Calu3 (cell line): ENCODE measurements at regions not wholly inside any gene's neighbourhood (a gene's known extent, or its start where the extent isn't known, plus 50 kb on each side); places are given as distances from the start of the nearest gene placed in this dataset.

Experiments
- BruUV-seq: library from RNA; stranded (reverse); fragments of 400-500 nt; replicated peaks from 2 replicates; lab custom pipeline; 2021; lab: Mats Ljungman, UMichigan
- CTCF ChIA-PET: fragments of 300-600 bp; sonication (Branson Sonifier 250); formaldehyde crosslinking; loops from one replicate; lab custom pipeline; 2022; ENCODE audit warnings: antibody characterized with exemption; lab: Charles Lee
- DNase-seq: peaks from one replicate; pipeline ENCODE4 v3.0.0; 2022
- H3K27ac Mint-ChIP-seq: one replicate; pipeline ENCODE4 v1.8.0; 2022; ENCODE audit warnings: mixed read lengths; ENCODE audit not compliant: unreplicated experiment
- H3K27me3 Mint-ChIP-seq: one replicate; pipeline ENCODE4 v1.8.0; 2022; ENCODE audit warnings: mixed read lengths; ENCODE audit not compliant: unreplicated experiment
- H3K36me3 Mint-ChIP-seq: one replicate; pipeline ENCODE4 v1.8.0; 2022; ENCODE audit warnings: mild to moderate bottlenecking, moderate library complexity, mixed read lengths; ENCODE audit not compliant: insufficient read depth, unreplicated experiment
- H3K4me1 Mint-ChIP-seq: one replicate; pipeline ENCODE4 v1.8.0; 2022; ENCODE audit warnings: mild to moderate bottlenecking, low read depth, mixed read lengths; ENCODE audit not compliant: unreplicated experiment
- H3K4me3 Mint-ChIP-seq: one replicate; pipeline ENCODE4 v1.8.0; 2022; ENCODE audit warnings: mild to moderate bottlenecking, low read depth, moderate library complexity, mixed read lengths; ENCODE audit not compliant: unreplicated experiment
- H3K9me3 Mint-ChIP-seq: one replicate; pipeline ENCODE4 v1.8.0; 2022; ENCODE audit warnings: low read depth, mixed read lengths; ENCODE audit not compliant: unreplicated experiment
- CTCF ChIP-seq: fragments of 200-600 bp; IDR thresholded peaks from one replicate; pipeline ENCODE4 v1.8.0; 2022; ENCODE audit warnings: antibody characterized with exemption; ENCODE audit not compliant: unreplicated experiment
- intact Hi-C: fragments of 100-400 bp; cut with micrococcal nuclease; formaldehyde crosslinking; loops from one replicate; pipeline ENCODE4 v1.10.0; 2022; ENCODE audit not compliant: unreplicated experiment

GRCh38 chr14:104441275-104442106, 138.1 kb upstream of the C14orf180 start:
- no peak overlapping the region for H3K27ac Mint-ChIP-seq
- DNase-seq, result no peak
- intact Hi-C loops, result no loop called here
- H3K9me3 Mint-ChIP-seq, result peaks cover 2% of the 10 kb centered on the region
- H3K4me3 Mint-ChIP-seq, result no peak overlapping the region
- BruUV-seq, result no TSS peak
- peaks cover 5% of the 10 kb centered on the region for H3K36me3 Mint-ChIP-seq
- no peak for TF ChIP-seq CTCF
- CTCF ChIA-PET, result no interaction called here
- peaks cover 9% of the 10 kb centered on the region for H3K4me1 Mint-ChIP-seq
- peaks cover 44% of the 10 kb centered on the region for H3K27me3 Mint-ChIP-seq

GRCh38 chr14:104442107-104442551, 137.4 kb upstream of the C14orf180 start:
- no TSS peak for BruUV-seq
- H3K9me3 Mint-ChIP-seq, result peaks cover 2% of the 10 kb centered on the region
- no peak overlapping the region for H3K27ac Mint-ChIP-seq
- H3K4me1 Mint-ChIP-seq, result peaks cover 9% of the 10 kb centered on the region
- H3K36me3 Mint-ChIP-seq, result peaks cover 5% of the 10 kb centered on the region
- CTCF ChIA-PET, result no interaction called here
- TF ChIP-seq CTCF, result no peak
- H3K4me3 Mint-ChIP-seq, result no peak overlapping the region
- no peak for DNase-seq
- peaks cover 51% of the 10 kb centered on the region for H3K27me3 Mint-ChIP-seq
- intact Hi-C loops, result no loop called here

GRCh38 chr14:104442631-104443390, 136.8 kb upstream of the C14orf180 start:
- peaks cover 58% of the 10 kb centered on the region for H3K27me3 Mint-ChIP-seq
- DNase-seq, result no peak
- H3K9me3 Mint-ChIP-seq, result peaks cover 2% of the 10 kb centered on the region
- H3K4me1 Mint-ChIP-seq, result peaks cover 2% of the 10 kb centered on the region
- intact Hi-C loops, result no loop called here
- CTCF ChIA-PET, result no interaction called here
- H3K4me3 Mint-ChIP-seq, result no peak overlapping the region
- no peak for TF ChIP-seq CTCF
- no TSS peak for BruUV-seq
- H3K36me3 Mint-ChIP-seq, result no peaks in the 10 kb centered on the region
- H3K27ac Mint-ChIP-seq, result no peak overlapping the region

GRCh38 chr14:104443391-104444158, 136.0 kb upstream of the C14orf180 start:
- no peak for DNase-seq
- intact Hi-C loops, result no loop called here
- Mint-ChIP-seq H3K27me3 (peaks cover 65% of the 10 kb centered on the region), H3K4me1 (no peaks in the 10 kb centered on the region), H3K27ac (no peak overlapping the region), H3K36me3 (no peaks in the 10 kb centered on the region), H3K4me3 (no peak overlapping the region), H3K9me3 (peaks cover 5% of the 10 kb centered on the region)
- no TSS peak for BruUV-seq
- CTCF ChIA-PET, result no interaction called here
- no peak for TF ChIP-seq CTCF
